ENCODE measurements at regions not wholly inside any gene's neighbourhood (a gene's known extent, or its start where the extent isn't known, plus 50 kb on each side); places are given as distances from the start of the nearest gene placed in this dataset.

GRCh38 chrX:906586-906985 is 276.0 kb downstream of the SHOX start (continued):
- TF ChIP-seq ZEB2 (IDR thresholded peaks at IDR 0.05) (no peak), ZNF431 (CRISPR knock-in tag; IDR thresholded peaks at IDR 0.05) (no peak), FOSL1 (tag; conservative IDR thresholded peaks at IDR 0.05) (no peak), CHD7 (IDR thresholded peaks at IDR 0.05; ENCODE audit: low read depth, low read length) (no peak)
